Activated CD4-positive, CD25-positive, alpha-beta regulatory T cell treated with anti-CD3 and anti-CD28 coated beads, Interleukin-2, amount 50 U/mL, for 72 hours (primary cell): ENCODE measurements at regions not wholly inside any gene's neighbourhood (a gene's known extent, or its start where the extent isn't known, plus 50 kb on each side); places are given as distances from the start of the nearest gene placed in this dataset.
"Not testable (repeated sequence)": the region's sequence is repeated elsewhere in the genome, so short reads cannot be mapped to it uniquely, and the experiment has no call there.

Experiments used
- DNase-seq: peaks from one replicate; pipeline ENCODE4 v3.0.0; 2021

DNA sequence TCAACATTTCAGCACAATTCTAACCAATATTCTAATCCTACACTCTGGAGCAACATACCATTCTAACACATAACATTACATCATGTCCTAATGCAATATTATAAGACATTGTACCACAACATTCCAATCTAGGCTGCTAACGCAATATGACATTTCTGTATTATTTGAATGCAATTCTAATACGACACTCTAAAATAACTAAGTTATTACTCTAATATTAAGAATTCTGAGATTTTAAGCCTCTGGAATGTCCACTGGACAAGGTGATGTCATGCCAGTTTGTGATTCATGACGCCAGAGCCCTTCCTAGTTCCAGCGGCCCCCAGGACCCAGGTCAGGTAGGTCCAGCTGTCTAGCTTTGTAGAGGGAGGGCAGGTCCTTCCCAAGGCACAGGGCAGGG lies 69.7 kb upstream of the SIRPA start:
- DNase-seq, result no peak

DNA sequence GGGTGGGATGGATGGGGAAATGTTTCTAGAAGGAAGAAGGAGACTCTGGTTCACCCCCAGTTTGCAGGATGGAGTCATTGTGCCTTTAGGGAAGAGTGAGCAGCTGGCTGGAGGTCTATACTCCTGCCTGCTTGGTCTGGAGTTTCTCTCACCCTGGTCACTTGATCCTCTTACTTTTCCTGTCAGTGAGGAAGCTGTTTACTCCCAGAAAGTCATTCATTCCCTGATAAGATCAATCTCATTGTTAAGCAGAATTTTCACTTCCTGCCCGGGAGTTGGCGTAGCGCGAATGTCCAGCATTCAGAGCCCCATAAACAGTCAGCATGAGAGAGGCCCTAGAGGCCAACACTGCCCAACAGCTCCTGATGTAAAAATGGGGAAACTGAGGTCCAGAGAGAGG lies 70.4 kb upstream of the SIRPA start:
- DNase-seq, result no peak

DNA sequence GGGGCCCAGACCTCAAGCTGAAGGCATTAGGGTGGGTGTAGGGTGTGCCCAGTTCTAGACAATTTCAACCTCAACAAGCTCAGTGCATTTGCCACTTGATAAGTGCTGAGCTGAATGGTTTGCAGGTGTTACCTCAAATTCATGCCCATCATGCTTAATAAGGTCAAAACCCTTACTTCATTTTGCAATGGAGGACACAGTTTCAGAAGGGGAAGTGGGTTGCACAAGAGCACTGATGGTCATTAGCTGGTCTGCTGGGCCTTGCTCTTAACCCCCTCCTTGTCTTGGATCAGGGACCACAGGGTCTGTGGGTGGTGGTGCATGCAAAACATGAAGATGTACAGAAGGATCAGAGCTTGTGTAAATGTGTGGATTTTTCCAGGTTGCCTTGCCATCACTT lies 71.0 kb upstream of the SIRPA start:
- no peak for DNase-seq

DNA sequence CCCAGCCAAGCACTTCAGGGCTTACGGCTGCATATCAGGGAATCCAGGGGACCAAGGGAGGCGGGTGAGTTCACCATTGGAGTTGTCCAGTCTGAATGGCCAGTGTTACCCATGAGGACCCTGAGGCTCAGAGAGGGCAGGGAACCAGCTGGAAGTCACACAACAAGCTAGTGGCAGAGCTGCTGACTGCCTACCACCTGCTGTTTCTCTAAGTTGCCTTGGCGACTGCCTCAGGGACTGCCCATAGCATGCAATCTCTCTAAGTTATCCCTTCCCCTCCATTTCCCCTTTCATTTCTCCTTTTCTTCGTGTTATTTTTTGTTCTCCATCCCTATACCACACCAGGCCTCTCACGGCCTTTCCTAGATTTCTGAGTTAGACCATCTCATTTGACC lies 71.8 kb upstream of the SIRPA start:
- no peak for DNase-seq

DNA sequence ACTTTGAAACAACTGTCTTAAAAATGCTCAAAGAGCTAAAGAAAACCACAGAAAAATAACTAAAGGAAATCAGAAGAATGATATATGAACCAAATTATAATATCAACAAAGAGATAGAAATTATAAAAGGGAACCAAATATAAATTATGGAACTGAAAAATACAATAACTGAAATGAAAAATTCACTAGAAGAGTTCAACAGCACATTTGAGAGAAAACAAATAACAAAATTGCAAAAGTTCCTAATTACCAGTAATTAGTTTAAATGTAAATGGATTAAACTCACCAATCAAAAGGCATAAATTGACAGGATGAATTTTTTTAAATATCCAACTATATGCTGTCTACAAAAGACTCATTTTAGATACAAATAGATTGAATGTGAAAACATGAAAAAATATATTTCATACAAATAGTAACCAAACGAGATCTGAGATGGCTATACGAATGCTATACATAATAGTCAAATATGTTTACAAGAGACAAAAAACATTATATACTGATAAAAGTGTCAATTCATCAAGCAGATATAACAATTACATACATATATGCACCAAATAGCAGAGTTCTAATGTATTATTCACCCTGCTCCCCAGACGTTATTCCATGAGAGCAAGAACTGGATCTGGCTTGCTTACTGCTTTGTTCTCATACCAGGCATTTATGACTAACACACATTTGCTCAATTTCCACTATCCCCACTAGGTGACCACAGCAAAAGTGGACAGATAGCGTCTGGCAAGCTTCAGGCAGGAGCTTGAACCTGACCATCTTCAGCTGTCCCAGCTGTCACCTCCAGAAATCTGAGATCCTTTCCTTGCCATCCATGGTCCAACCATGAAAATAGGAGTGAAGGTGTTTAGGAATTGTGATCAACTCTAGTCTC lies 72.4 kb upstream of the SIRPA start:
- no peak for DNase-seq

DNA sequence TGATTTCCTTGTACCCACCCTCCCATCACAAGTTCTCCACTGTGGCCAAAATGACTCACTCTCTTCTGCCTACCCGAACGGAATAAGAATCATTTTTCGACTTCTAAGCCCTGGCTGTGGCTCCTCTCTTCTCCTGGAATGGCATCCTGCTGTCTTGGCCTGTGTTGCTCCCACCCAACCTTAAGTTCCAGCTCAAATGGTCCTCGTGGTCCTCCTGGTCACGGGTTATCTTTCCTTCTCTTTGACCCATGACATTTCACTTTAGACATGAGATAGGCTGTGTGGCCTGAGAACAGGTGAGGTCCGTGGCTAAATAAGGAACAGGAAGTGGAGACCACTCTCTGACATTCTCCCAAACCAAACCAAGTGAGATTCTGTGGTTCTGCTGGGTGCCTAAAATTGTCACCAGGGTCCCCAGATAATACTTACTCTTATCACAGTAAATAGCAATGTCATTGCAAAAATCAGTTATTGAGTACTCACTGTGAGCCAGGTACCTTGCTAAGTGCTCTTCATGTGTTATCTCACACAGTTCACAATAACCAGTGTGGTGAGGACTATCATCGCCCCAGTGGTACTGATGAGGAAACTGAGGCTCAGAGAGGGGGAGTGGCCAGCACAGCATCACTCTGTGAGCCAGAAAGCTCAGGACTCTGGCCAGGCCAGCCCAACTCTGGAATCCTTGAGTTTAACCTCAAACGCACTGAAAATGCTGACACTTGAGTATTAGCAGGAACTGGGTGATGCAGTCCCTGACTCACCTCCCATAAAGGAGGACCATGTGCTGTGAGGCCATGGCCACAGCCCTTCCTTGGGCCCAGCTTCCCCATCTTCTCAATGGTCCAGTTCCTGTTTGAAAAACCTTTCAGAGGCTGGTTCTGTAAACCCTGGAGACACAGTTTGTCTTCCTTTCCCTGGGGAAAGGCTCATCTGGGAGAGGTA lies 74.8 kb upstream of the SIRPA start:
- no peak for DNase-seq

DNA sequence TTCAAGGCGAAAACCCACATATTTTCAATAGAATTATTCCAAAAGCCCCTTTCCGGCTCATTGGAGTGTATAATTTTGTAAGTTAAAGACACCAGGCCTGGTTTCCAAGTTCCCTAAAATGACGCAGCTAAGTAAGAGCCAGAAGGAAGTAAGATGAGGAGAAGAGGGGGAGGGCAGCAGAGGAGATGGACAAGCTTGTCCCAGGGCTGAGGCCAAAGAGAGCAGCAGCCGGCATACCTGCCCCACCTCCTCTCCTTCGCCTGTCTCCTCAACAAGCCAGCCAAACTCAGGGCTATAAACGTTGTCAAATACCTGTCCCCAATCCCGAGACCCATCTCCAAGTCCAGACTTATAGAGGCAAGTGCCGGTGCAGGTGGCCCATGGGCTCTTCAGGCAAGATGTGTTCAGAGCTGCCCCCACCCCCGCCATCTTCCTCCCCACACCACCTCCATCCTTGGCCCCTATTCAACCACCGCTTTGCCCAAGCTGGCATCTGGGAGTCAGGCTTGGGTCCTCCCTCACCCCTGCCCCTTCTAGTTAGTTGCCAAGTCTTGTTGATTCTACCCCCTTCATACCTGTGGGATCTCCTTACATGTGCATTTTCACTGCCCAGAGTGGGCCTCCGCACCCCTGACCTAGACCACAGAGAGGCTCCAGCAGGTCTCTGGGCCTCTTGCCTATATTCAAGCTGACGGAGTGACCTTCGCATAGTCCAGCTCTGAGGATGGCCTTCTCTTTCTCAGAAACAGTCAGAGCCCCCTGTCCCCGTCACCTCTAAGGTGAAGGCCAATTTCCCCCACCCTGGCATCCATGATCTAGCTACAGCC lies 75.7 kb upstream of the SIRPA start:
- DNase-seq, result no peak

DNA sequence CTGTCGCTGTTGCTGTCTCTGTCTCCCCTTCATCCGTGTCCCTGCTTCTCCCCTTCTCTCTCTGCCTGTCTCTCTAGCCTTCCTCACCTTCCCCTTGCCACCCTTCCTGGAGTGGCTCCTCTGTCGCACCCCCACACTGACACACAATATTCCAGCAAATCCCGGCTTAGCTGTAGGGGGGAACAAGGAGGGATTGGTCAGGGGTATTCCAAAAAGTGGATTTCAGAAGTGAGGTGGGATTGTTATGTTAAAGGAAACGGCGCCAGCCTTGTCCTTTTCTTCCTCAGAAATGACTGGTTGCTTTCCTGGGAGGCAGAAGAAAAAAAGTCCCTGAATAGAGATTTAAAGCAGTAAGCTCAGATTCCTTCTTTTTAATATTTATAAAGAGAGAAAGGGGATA lies 76.3 kb upstream of the SIRPA start:
- no peak for DNase-seq

DNA sequence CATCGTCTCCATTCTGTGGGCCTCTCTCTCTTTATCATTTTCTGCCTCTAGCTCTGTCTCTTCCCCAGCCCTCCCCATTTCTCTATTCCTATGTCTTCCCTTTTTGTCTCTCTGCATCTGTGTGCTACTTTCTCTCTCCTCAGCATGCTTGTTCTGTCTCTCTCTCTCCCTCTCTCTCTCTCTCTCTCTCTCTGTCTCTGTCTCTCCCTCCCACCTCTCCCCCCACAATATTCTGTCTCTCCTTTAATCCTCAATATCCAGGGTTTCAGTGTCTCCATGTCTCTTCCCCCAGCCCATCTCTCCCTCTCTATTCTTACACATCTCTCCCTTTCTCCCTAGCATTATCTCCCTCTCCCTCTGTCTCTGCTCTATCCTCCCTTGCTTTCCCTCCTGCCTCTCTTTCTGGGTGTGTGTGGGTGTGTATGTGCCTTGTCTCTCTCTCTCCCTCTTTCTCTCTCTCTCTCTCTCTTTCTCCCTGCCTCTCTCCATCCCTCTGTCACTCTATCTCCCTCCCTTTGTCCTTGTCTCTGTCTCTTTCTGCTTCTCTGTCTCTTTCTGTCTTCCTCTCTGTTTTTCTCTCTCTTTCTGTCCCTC lies 76.9 kb upstream of the SIRPA start:
- no peak for DNase-seq

DNA sequence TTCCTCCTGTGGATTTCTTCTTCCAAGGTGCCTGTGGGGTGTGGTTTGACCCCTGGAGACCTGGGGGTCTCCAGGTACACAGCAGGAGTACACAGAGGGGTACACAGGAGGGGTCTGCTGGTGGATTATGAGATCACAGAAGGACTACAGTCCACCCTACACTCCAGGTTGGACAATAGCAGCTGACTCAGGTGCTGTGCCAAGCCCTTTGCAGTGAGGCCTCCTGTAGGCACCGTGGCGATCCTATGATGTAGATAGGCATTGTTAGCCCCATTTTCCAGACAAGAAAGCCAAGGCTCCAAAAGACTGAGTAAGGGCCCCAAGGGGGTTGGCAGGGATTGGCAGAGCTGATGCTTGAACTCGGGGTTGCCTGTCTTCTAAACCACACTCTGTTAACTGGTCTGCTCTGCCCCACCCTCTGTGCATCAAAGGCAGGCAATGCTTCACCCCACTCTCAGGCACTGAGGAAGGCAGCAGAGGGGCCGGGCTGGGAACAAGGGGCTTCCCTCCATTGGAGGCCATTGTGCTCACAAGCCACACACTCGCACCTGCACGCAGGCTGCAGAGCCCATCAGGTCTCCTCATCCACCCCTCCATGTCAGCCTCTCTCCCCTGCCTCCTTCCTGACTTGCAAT lies 77.5 kb upstream of the SIRPA start:
- DNase-seq, result no peak

DNA sequence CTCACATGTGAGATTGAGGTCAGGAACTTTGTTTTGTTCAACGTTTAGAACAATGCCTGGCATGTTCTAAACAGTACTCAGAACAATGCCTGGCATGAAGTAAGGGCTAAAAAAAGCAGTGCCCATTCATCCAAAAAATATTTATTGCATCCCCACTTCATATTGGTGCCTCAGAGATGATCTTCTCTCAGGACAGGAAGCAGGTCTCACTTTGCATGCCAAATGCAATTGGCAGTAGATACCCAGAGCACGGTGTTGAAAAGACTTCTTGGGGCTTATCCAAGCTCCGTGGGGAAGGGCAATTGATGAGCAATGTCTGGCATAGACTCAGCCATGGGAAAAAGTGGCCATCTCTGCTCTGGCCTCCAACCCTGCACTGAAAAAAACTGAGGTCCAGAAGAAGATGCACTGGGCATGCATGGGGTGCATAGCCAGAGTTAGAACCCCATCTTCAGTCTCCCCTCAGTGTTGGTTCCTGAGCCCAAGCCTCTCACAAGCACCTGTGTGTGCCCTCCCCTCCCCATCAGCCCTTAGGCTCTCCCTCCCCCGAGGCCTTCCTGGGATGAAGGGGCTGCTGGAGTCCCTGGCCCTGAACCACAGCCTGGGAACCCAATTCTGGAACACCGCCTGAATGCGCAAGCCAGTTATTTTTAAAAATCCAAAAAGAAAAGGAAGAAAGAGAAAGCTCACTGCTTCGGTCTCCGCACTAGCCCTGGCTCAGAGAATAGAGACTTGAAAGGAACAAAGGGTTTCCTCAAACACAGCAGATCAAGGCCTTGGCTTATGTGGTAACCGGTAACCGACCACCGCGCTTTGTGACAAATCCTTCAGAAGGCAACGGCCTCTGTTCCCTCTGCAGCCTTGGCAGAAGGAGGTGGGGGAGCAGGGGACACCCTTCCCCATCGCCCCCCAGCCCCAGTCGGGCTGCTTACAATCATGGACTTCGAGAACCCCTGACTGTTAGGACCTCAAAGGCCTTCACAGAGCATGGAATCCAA lies 78.5 kb upstream of the SIRPA start:
- no peak for DNase-seq

DNA sequence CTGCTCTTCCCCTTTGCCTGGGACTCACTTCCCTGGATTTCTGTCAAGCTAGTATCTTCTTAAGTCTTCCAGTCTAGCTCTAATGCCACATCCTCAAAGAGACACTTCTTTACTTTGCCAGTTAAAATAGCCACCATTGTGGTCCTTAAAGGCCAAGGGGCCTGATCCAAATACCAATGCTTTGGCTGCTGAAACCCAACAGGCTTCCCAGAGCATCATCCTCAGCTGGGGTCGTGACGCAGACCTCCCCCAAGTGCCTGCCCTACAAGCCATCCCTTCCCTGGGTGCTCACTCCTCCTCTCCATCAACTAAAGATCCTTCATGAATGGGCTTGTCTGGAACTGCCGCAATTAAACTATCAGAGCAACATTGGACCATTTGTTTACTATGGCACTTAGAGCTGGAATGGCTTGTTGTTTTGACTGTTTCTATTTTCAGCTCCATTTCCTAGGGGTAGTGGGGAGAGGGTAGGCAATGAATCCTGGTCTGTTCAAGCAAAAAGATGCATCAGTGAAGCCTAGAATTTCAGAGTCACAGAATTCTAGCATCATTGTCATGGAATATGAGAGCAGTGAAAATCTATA lies 79.6 kb upstream of the SIRPA start:
- DNase-seq, result no peak

DNA sequence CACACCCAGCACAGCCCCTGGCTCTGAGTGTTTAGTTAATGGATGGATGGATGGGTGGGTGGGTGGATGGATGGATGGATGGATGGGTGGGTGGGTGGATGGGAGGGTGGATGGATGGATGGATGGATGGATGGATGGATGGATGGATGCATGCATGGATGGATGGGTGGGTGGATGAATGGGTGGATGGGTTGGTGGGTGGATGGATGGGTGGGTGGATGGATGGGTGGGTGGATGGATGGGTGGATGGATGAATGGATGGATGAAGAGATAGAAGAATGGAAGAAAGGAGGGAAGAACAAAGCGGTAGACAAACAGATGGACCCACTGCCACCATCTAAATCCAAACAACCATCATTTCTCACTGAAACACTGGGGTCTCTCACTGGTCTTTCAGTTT lies 80.3 kb upstream of the SIRPA start:
- DNase-seq, result not testable (repeated sequence)

DNA sequence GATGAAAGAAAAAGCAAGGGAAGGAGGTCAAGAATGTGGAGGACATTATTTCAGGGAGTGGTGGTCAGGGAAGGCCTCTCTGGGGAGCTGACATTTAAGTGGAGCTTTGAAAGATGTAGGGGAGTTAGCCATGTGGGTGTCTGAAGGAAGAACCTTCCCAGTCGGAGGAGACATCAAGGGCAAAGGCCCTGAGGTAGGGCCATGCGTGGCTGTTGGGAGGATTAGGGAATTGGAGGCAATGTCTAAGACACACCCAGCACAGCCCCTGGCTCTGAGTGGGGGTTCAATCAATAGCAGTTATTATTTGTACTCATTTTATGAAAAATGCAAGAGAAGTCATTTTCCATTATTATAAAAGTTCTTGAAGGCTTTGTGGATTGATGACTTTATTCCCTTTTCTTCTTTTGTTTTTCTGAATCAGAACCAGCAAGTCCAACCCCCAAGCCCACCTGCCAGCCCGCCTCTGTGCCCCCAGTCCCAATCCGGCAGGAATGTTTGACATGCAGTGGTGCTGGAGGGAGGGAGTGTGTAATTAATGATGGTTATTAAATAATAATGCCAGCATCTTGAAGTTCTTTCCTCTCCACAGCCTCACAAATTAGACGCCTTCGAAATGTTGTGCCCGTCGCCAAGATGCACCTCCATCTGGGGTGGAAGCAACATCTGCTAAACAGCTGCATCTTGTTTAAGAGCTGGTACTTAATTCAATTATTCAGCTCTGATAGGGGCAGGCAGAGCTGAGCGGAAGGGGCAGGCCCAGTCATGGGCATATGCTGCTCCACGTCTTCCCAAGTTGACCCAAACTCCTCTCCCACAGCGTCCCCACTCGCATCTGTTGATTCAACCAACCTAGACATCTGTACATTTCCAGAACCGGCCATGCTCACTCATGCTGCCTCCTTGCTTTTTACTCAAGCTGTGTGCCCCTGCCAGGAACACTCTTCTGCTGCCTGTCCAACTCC lies 81.3 kb upstream of the SIRPA start:
- DNase-seq, result no peak

DNA sequence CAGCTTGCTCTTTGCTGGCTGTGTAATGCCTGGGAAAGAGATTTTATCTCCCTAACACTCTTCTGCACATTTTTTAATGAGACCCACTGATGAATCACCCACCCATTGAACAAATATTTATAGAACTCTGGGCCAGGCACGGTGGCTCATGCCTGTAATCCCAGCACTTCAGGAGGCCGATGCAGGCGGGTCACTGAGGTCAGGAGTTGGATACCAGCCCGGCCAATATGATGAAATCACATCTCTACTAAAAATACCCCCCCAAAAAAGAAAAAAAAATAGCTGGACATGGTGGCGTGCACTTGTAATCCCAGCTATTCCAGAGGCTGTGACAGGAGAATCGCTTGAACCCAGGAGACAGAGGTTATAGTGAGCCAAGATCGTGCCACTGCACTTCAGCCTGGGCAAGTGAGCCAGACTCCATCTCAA lies 82.1 kb upstream of the SIRPA start:
- DNase-seq, result no peak

DNA sequence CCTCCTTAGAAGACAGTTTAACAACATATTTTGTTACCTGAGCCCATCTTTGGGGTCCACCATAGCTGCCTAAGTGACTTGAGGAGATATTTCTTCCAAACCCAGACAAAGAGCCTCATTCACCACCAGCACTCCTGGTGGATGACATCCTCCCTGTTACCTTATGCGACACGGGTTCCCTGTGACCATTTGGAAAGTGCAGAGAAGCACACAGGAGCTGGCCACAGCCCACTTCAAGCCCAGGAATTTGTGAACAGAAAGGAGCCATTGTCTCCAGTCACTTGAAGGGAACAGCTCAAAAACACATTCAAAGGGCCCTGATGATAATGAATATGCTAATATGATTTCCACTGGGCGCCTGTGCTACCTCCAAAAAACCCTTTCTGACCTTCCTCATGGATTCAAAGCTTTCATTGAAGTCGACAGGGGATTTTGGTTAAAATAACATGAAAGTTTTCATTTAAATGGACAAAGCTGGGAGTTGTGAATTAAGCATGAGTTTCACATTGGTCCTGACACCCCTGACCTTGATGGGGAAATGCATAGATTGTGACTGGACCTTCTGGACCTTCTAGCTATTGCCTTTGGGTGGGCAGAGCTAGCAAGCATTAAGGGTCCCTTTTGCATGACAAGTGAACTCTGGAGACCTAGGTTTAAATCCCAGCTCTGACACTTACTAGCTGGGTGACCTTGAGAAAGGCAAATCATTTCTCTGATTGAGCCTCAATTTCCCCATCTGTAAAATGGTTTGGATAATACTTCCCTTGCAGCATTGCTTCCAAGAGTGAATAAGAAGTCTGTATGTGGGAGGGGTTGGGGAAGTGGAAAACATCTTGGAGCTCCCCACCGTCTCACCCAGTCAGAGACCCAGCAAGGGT lies 83.3 kb upstream of the SIRPA start:
- DNase-seq, result no peak

DNA sequence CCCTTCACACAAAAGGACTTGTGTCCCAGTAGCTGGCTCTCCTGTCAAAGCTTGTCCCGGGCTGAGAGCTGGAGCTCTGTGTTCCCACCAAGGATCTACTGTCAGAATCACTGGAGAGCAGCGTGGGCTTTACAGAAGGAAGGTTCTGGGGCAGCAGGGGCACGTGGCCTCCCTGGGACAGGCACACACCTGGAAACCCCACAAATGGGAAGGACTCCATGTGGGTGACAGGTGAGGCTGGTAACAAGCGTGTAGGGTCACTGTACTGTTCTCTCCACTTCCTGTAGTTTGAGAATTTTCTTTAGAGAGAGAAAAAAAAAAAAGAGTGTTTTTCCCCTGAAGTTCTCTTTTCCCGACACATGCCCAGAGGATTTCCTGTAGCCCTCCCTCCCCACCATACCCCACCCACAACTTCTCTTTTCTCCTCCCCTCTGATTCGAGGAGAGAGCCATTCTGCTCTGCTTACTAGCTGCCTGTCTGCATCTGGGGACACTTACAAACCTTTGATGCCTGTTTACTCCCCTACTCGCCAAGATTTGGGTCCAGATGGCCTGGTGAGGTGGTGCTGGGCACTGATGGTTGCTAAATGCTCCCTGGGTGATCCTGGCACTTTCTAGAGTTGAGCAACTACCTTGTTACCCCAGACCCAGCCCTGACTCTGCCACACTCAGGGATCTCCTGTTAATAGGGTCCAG lies 84.1 kb upstream of the SIRPA start:
- no peak for DNase-seq

DNA sequence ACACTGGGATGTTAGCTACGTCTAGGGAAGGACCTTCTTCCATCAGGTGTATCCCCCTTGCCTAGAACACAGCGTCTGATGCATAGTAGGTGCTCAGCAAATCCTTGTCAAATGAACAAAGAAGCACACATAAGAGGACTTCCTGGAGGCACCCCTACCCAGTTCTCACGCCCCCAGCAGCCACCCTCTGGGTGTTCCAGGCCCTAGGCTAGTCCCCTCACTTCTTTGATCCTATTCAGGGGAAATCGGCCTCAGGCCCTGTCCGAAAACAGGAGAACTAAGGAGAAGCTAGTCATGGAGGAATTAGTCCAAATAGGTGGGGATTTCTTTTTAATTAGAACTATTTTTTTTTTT lies 84.7 kb upstream of the SIRPA start:
- DNase-seq, result no peak
